Hepatocyte (in vitro differentiated cells): ENCODE measurements at regions not wholly inside any gene's neighbourhood (a gene's known extent, or its start where the extent isn't known, plus 50 kb on each side); places are given as distances from the start of the nearest gene placed in this dataset.

Experiments used
- EZH2 ChIP-seq: fragments of 200-600 bp; sonication (generic); IDR thresholded peaks from 2 replicates; pipeline ENCODE4 v1.6.1; 2016; ENCODE audit warnings: antibody characterized with exemption, mild to moderate bottlenecking, borderline replicate concordance
- EZH2phosphoT487 ChIP-seq: fragments of 200-600 bp; sonication (generic); IDR thresholded peaks from one replicate; pipeline ENCODE4 v1.6.1; 2018; ENCODE audit warnings: antibody characterized with exemption, mild to moderate bottlenecking, low read depth, moderate library complexity; ENCODE audit not compliant: unreplicated experiment, severe bottlenecking
- TF ChIP-seq, protein P1 (sequence below): fragments of 200-600 bp; sonication (generic); IDR thresholded peaks from 2 replicates; pipeline ENCODE4 v1.5.1; 2016; ENCODE audit warnings: antibody characterized with exemption, mild to moderate bottlenecking; ENCODE audit not compliant: poor library complexity

DNA sequence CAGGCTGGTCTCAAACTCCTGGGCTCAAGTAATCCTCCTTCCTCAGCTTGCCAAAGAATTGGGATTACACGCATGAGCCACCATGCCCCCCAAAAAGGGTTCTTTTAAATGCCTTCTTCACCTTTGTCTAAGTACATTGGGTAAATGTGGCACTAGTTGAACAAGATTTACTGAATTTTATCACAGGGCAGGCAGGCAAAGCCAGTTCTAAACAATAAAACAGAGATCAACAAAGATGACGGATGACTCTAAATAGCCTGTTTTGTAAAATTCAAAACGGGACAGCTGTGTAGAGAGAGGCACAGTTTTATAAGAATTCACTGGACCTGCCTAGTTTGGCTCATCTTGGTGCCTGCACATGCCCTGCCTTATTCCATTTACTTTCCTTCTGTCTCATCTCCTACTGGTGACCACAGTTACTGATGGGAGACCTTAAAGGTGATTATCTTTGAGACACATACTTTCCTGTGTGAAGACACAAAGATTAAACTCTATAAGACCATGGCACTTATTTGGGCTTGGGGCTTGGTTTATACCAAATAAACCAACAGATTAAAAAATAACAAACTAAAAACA is 149.6 kb upstream of the DMRT1 start:
- TF ChIP-seq EZH2, result no peak
- TF ChIP-seq, protein P1, sequence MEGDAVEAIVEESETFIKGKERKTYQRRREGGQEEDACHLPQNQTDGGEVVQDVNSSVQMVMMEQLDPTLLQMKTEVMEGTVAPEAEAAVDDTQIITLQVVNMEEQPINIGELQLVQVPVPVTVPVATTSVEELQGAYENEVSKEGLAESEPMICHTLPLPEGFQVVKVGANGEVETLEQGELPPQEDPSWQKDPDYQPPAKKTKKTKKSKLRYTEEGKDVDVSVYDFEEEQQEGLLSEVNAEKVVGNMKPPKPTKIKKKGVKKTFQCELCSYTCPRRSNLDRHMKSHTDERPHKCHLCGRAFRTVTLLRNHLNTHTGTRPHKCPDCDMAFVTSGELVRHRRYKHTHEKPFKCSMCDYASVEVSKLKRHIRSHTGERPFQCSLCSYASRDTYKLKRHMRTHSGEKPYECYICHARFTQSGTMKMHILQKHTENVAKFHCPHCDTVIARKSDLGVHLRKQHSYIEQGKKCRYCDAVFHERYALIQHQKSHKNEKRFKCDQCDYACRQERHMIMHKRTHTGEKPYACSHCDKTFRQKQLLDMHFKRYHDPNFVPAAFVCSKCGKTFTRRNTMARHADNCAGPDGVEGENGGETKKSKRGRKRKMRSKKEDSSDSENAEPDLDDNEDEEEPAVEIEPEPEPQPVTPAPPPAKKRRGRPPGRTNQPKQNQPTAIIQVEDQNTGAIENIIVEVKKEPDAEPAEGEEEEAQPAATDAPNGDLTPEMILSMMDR, result no peak
- TF ChIP-seq EZH2phosphoT487, result no peak
